Liver (tissue), 8 donors: ENCODE measurements at regions not wholly inside any gene's neighbourhood (a gene's known extent, or its start where the extent isn't known, plus 50 kb on each side); places are given as distances from the start of the nearest gene placed in this dataset.
"Not testable (repeated sequence)": the region's sequence is repeated elsewhere in the genome, so short reads cannot be mapped to it uniquely, and the experiment has no call there.

Experiments used
- DNase-seq: peaks from one replicate; pipeline ENCODE4 v3.0.0-alpha.2; 2017; ENCODE audit warnings: low spot score
- H3K27ac ChIP-seq, 2 donors: one replicate each; pipeline ENCODE4 v1.7.0; 2013; ENCODE audit warnings: inconsistent platforms in 2 of 2, low read length in 2 of 2, control low read depth in 1 of 2, low read depth in 1 of 2, mild to moderate bottlenecking in 1 of 2
- H3K27me3 ChIP-seq, 4 donors: one replicate each; pipeline versions ENCODE4 v1.6.1 to v1.7.0; 2013; ENCODE audit warnings: low read length in 3 of 4, inconsistent platforms in 1 of 4, mild to moderate bottlenecking in 1 of 4, moderate library complexity in 1 of 4; ENCODE audit not compliant: control insufficient read depth in 4 of 4, insufficient read depth in 4 of 4
- H3K36me3 ChIP-seq, 4 donors: one replicate each; pipeline versions ENCODE4 v1.6.1 to v1.7.0; 2013; ENCODE audit warnings: low read length in 3 of 4, mild to moderate bottlenecking in 3 of 4, low read depth in 1 of 4, moderate library complexity in 1 of 4; ENCODE audit not compliant: control insufficient read depth in 4 of 4, insufficient read depth in 3 of 4
- H3K4me1 ChIP-seq, 4 donors: one replicate each; pipeline versions ENCODE4 v1.6.1 to v1.7.0; 2013; ENCODE audit warnings: low read length in 3 of 4, mild to moderate bottlenecking in 3 of 4, moderate library complexity in 1 of 4; ENCODE audit not compliant: control insufficient read depth in 4 of 4, insufficient read depth in 4 of 4
- H3K4me3 ChIP-seq, 3 donors: one replicate each; pipeline versions ENCODE4 v1.6.1 to v1.7.0; 2013; ENCODE audit warnings: low read length in 3 of 3, control low read depth in 1 of 3, low read depth in 1 of 3, mild to moderate bottlenecking in 1 of 3
- H3K9ac ChIP-seq, 2 donors: one replicate each; pipeline ENCODE4 v1.7.0; 2013; ENCODE audit warnings: low read length in 2 of 2, mild to moderate bottlenecking in 2 of 2, moderate library complexity in 2 of 2, control low read depth in 1 of 2, low read depth in 1 of 2
- H3K9me3 ChIP-seq, 4 donors: one replicate each; pipeline versions ENCODE4 v1.6.1 to v1.7.0; 2013; ENCODE audit warnings: low read length in 3 of 4; ENCODE audit not compliant: control insufficient read depth in 4 of 4
- HNF4A ChIP-seq, 2 donors: conservative IDR thresholded peaks; 2 replicates each; pipeline ENCODE4 v1.6.1; 2016; ENCODE audit warnings: antibody characterized with exemption in 2 of 2, mild to moderate bottlenecking in 2 of 2
- TAF1 ChIP-seq: conservative IDR thresholded peaks from 2 replicates; pipeline ENCODE4 v1.6.1; 2016; ENCODE audit warnings: antibody characterized with exemption, mild to moderate bottlenecking
- YY1 ChIP-seq: IDR thresholded peaks from 2 replicates; pipeline ENCODE4 v1.6.1; 2016; ENCODE audit warnings: antibody characterized with exemption, mild to moderate bottlenecking
- ZBTB33 ChIP-seq: IDR thresholded peaks from 2 replicates; pipeline ENCODE4 v1.6.1; 2016; ENCODE audit warnings: antibody characterized with exemption
- WGBS: extraction: QIAGEN DNeasy Blood & Tissue Kit; methylation state at CpG from one replicate; pipeline ENCODE4 v1.1.7; 2013; 5-methylcytosine and 5-hydroxymethylcytosine counted together
- TF ChIP-seq, protein P1 (sequence below): fragments of 150-350 bp; IDR thresholded peaks from 2 replicates; pipeline ENCODE4 v1.5.1; 2017; ENCODE audit warnings: improper control_type of control experiment, low read depth, low read length; ENCODE audit not compliant: missing input control
- donor health status: healthy.
- donor health status: healthy.
- donor health status: healthy.
- donor health status: healthy.
- donor health status: healthy.

DNA sequence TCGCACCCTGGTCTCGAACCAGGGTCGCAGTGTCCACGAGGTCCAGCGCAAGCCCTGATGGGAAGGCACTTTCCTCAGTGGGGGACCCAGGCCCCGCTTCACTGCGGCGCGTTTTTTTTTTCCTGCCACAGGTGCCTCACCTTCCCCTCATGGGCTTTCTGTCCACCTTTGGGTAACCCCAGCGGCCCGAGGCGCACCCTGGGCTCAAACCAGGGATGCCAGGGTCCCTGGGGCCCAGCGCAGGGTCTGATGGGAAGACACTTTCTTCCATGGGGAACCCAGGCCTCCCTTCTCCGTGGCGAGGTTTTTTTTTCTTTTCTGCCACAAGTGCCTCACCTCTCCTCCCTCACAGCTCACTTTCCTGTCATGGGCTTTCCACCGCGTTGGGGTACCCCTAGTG lies 1269.9 kb downstream of the FOXD4L5 start:
- WGBS = 70% methylated on average over 17 of the region's 17 CpGs
- no peak for TF ChIP-seq HNF4A (conservative IDR thresholded peaks at IDR 0.05)
- TF ChIP-seq TAF1 = no peak
- TF ChIP-seq YY1 = no peak
- TF ChIP-seq ZBTB33 = no peak
- TF ChIP-seq, protein P1, sequence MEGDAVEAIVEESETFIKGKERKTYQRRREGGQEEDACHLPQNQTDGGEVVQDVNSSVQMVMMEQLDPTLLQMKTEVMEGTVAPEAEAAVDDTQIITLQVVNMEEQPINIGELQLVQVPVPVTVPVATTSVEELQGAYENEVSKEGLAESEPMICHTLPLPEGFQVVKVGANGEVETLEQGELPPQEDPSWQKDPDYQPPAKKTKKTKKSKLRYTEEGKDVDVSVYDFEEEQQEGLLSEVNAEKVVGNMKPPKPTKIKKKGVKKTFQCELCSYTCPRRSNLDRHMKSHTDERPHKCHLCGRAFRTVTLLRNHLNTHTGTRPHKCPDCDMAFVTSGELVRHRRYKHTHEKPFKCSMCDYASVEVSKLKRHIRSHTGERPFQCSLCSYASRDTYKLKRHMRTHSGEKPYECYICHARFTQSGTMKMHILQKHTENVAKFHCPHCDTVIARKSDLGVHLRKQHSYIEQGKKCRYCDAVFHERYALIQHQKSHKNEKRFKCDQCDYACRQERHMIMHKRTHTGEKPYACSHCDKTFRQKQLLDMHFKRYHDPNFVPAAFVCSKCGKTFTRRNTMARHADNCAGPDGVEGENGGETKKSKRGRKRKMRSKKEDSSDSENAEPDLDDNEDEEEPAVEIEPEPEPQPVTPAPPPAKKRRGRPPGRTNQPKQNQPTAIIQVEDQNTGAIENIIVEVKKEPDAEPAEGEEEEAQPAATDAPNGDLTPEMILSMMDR = no peak
- H3K27me3 ChIP-seq = no peaks in the 10 kb centered on the region

DNA sequence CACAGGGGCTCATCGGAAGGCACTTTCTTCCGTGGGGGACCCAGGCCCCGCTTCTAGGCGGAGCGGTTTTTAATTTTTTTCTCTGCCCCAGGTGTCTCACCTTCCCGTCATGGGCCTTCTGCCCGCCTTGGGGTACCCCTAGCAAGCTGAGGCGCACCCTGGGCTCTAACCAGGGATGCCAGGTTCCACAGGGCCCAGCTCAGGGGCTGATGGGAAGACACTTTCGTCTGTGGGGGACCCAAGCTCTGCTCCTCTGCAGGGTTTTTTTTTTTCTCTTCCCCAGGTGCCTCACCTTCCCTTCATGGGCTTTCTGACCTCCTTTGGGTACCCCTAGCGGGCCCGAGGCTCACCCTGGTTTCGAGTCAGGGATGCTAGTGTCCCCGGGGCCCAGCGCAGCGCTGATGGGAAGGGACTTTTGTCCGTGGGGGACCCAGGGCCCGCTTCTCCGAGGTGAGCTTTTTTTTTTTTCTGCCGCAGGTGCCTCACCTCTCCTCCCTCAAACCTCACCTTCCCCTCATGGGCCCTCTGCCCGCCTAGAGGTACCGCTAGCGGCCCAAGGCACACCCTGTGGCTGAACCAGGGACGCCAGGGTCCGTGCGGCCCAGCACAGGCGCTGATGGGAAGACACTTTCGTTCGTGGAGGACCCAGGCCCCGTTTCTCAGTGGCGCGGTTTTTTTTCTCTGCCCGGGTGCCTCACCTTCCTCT lies 1270.5 kb downstream of the FOXD4L5 start:
- not testable (repeated sequence) for H3K36me3 ChIP-seq, H3K4me1 ChIP-seq, H3K4me3 ChIP-seq, DNase-seq, H3K9ac ChIP-seq, H3K27me3 ChIP-seq, H3K9me3 ChIP-seq, H3K27ac ChIP-seq
- 67% methylated on average over 32 of the region's 32 CpGs for WGBS

More for the DNA sequence above, 1269.9 kb downstream of the FOXD4L5 start:
- Histone ChIP-seq H3K27ac (no peak overlapping the region), H3K36me3 (no peaks in the 10 kb centered on the region), H3K9me3 (no peaks in the 10 kb centered on the region), H3K4me3 (no peak overlapping the region), H3K4me1 (no peaks in the 10 kb centered on the region), H3K9ac (no peak overlapping the region)
- DNase-seq = no peak

DNA sequence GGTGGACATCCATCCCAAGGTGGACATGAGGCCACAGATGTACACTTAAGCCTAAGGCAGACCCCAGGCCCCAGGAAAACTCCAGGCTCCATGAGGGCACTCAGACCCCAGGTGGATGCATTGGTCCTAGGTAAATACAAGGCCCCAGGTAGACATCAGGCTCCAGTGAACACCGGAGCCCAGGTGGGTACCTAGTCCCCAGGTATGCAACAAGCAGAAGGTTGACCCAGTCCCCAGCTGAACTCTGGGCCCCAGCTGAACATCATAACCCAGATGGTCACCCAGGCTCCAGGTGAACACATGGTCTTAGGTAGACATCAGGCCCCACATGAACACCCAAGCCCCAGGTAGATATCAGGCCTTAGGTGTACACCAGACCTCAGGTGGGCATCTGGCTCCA lies 1271.9 kb downstream of the FOXD4L5 start:
- not testable (repeated sequence) for H3K9me3 ChIP-seq, H3K4me3 ChIP-seq, DNase-seq, H3K4me1 ChIP-seq, H3K9ac ChIP-seq, H3K36me3 ChIP-seq, H3K27ac ChIP-seq, H3K27me3 ChIP-seq
- 95% methylated on average over 1 of the region's 1 CpG for WGBS

DNA sequence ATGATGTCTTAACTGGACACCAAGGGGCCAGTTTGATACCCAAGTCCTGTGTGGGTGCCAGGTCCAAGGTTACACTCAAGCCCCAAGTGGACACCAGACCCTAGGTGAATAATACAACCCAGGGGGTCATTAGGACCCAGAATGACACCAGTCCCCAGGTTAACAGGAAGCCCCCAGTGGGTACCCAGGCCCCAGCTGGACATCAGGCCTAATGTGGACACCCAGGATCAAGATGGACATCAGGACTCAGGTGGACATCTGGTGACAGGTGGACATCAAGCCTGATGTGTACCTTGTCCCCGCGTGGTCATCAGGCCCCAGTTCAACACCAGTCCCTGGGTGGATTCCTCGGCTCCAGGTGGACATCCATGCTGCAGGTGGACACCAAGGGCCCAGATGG lies 1273.0 kb downstream of the FOXD4L5 start:
- H3K4me1 ChIP-seq, H3K36me3 ChIP-seq, H3K27me3 ChIP-seq, H3K4me3 ChIP-seq, H3K27ac ChIP-seq, H3K9ac ChIP-seq, DNase-seq, H3K9me3 ChIP-seq: not testable (repeated sequence)
- WGBS = 59% methylated on average over 3 of the region's 3 CpGs

DNA sequence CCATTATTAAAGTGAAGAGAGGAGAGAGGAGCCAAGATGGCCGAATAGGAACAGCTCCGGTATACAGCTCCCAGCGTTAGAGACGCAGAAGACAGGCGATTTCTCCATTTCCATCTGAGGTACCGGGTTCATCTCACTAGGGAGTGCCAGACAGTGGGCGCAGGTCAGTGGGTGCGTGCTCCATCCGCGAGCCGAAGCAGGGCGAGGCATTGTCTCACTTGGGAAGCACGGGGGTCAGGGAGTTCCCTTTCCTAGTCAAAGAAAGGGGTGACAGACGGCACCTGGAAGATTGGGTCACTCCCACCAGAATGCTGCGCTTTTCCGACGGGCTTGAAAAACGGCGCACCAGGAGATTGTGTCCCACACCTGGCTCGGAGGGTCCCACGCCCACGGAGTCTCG lies 1305.3 kb downstream of the FOXD4L5 start:
- not testable (repeated sequence) for H3K36me3 ChIP-seq, H3K4me3 ChIP-seq, H3K9ac ChIP-seq, DNase-seq, H3K9me3 ChIP-seq, H3K4me1 ChIP-seq, H3K27me3 ChIP-seq, H3K27ac ChIP-seq
- 81% methylated on average over 23 of the region's 23 CpGs for WGBS
